AG20443 (cell line): ENCODE measurements at regions not wholly inside any gene's neighbourhood (a gene's known extent, or its start where the extent isn't known, plus 50 kb on each side); places are given as distances from the start of the nearest gene placed in this dataset.
A peak's percentile ranks its signal among the peaks of the same experiment; 100 is the strongest.

Experiments used
- DNase-seq: peaks from one replicate; pipeline ENCODE4 v3.0.0; 2012; ENCODE audit warnings: low spot score, mixed read lengths

- peak; percentile 38 for DNase-seq
Observed at GRCh38 chr10:78774999-78775711, 293.6 kb upstream of the ZMIZ1 start.

GRCh38 chr10:78775891-78776290, 292.9 kb upstream of the ZMIZ1 start:
- no peak for DNase-seq

- no peak for DNase-seq
Observed at GRCh38 chr10:78776756-78777155, 292.0 kb upstream of the ZMIZ1 start.

GRCh38 chr10:78777466-78777865, 291.3 kb upstream of the ZMIZ1 start:
- DNase-seq, result peak; percentile 82

GRCh38 chr10:78777867-78778266, 290.9 kb upstream of the ZMIZ1 start:
- DNase-seq, result peak; percentile 49

- no peak for DNase-seq
Observed at GRCh38 chr10:78778444-78779338, 290.1 kb upstream of the ZMIZ1 start.

GRCh38 chr10:78779339-78779955, 289.3 kb upstream of the ZMIZ1 start:
- DNase-seq, result no peak

- no peak for DNase-seq
Observed at GRCh38 chr10:78780551-78780961, 288.2 kb upstream of the ZMIZ1 start.

GRCh38 chr10:78781251-78781913, 287.4 kb upstream of the ZMIZ1 start:
- no peak for DNase-seq

GRCh38 chr10:78781991-78782390, 286.8 kb upstream of the ZMIZ1 start:
- DNase-seq, result no peak

- no peak for DNase-seq
Observed at GRCh38 chr10:78782441-78782840, 286.3 kb upstream of the ZMIZ1 start.

GRCh38 chr10:78783753-78784152, 285.0 kb upstream of the ZMIZ1 start:
- no peak for DNase-seq

- DNase-seq, result no peak
Observed at GRCh38 chr10:78784546-78784945, 284.2 kb upstream of the ZMIZ1 start.

- no peak for DNase-seq
Observed at GRCh38 chr10:78785066-78785465, 283.7 kb upstream of the ZMIZ1 start.

GRCh38 chr10:78785991-78786390, 282.8 kb upstream of the ZMIZ1 start:
- no peak for DNase-seq

GRCh38 chr10:78787125-78787524, 281.6 kb upstream of the ZMIZ1 start:
- no peak for DNase-seq

- no peak for DNase-seq
Observed at GRCh38 chr10:78794736-78795455, 273.9 kb upstream of the ZMIZ1 start.

- DNase-seq, result no peak
Observed at GRCh38 chr10:78798976-78799730, 269.6 kb upstream of the ZMIZ1 start.

- no peak for DNase-seq
Observed at GRCh38 chr10:78800006-78800405, 268.8 kb upstream of the ZMIZ1 start.

- no peak for DNase-seq
Observed at GRCh38 chr10:78800535-78801320, 268.0 kb upstream of the ZMIZ1 start.
